ENCODE measurements at regions not wholly inside any gene's neighbourhood (a gene's known extent, or its start where the extent isn't known, plus 50 kb on each side); places are given as distances from the start of the nearest gene placed in this dataset.

DNA sequence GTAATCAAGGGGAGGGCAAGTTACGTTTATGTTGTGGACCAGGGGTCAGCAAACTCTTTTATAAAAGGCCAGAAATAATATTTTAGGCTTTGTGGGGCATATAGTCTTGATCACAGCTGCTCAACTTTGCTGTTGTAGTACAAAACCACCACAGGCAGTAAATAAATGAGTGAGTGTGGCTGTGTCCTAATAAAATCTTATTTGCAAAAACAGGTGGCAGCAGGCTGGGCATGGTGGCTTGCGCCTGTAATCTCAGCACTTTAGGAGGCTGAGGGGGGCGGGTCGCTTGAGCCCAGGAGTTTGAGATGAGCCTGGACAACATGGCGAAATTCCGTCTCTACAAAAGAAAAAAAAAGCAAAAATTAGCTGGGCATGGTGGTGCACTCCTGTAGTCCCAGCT lies 57.9 kb upstream of the NUP160 start:
- Histone ChIP-seq H3K36me3 (no peaks in the 10 kb centered on the region), H3K27me3 (no peaks in the 10 kb centered on the region), H3K4me1 (peaks cover 0 to 19% (median 0%) of the 10 kb centered on the region in 9 donors), H3K9me3 (no peaks in the 10 kb centered on the region), H3K27ac (no peak overlapping the region), H3K4me3 (no peak overlapping the region)
- intact Hi-C loops (cut with DNase I), result no loop called here
- TF ChIP-seq, protein P1, sequence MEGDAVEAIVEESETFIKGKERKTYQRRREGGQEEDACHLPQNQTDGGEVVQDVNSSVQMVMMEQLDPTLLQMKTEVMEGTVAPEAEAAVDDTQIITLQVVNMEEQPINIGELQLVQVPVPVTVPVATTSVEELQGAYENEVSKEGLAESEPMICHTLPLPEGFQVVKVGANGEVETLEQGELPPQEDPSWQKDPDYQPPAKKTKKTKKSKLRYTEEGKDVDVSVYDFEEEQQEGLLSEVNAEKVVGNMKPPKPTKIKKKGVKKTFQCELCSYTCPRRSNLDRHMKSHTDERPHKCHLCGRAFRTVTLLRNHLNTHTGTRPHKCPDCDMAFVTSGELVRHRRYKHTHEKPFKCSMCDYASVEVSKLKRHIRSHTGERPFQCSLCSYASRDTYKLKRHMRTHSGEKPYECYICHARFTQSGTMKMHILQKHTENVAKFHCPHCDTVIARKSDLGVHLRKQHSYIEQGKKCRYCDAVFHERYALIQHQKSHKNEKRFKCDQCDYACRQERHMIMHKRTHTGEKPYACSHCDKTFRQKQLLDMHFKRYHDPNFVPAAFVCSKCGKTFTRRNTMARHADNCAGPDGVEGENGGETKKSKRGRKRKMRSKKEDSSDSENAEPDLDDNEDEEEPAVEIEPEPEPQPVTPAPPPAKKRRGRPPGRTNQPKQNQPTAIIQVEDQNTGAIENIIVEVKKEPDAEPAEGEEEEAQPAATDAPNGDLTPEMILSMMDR (IDR thresholded peaks at IDR 0.05), result no peak
- no peak for ATAC-seq
- no peak for DNase-seq
- 92 to 93% methylated on average over 6 of the region's 6 CpGs for WGBS, 2 donors

DNA sequence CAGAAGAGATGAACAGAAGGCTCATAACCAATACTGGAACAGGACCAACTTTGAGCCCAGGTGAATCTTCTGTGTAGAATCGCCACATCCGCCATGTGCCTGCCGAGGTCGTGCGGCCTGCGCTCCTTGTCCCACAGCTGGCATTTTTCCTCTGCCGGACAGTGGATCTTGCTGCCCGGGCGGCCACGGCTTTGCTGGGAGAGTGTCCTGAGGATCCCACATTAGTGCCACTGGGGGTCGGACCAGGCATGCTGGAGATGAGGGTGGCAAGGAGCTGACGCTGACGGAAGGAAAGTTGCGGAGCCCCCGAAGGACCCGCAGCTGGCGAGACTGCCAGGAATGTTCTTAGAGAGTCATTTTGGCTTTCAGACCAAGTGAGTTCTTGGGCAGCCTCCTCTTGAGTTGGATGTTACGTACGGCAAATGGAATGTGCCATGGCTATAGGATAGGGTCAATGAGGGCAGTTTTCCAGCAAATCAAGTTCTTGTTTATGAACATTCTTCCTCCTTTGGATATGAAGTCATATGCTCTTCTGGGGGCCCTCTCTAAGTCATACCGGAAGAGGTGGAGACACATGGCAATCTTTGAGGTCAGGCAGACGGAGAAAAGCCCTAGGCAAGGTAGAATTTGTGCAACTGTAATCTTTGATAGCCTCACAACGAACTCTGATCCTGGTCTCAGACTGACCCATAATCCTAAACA lies 57.4 kb upstream of the NUP160 start:
- H3K36me3 ChIP-seq, result no peaks in the 10 kb centered on the region
- peak in 2 of 8 donors; percentile 29 to 31 for ATAC-seq
- TF ChIP-seq, protein P1 (IDR thresholded peaks at IDR 0.05), result no peak
- no peak overlapping the region for H3K27ac ChIP-seq
- H3K4me3 ChIP-seq, result no peak overlapping the region
- H3K9me3 ChIP-seq, result no peaks in the 10 kb centered on the region
- H3K4me1 ChIP-seq, result peaks cover 0 to 18% (median 0%) of the 10 kb centered on the region in 9 donors
- no peak for DNase-seq
- H3K27me3 ChIP-seq, result no peaks in the 10 kb centered on the region
- intact Hi-C loops (cut with DNase I), result no loop called here
- 86 to 88% methylated on average over 22 of the region's 22 CpGs for WGBS, 2 donors

DNA sequence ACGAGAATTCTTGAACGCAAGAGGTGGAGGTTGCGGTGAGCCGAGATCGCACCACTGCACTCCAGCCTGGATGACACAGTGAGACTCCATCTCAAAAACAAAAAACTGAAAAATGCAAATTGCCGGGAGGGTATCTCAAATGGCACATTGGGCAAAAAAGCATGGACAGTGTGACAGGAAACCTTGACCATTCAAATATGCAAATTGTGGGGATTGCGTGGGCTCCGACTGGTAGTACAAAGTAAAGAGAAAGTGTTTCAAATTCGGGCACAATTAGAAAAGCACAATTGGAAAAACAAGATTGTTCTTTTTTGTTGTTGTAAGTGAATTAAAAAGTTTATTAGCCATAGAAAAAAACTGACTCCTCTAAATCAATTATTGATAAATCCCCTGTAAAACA lies 56.7 kb upstream of the NUP160 start:
- TF ChIP-seq, protein P1 (IDR thresholded peaks at IDR 0.05), result no peak
- WGBS, 2 donors, result 87 to 93% methylated on average over 9 of the region's 9 CpGs

DNA sequence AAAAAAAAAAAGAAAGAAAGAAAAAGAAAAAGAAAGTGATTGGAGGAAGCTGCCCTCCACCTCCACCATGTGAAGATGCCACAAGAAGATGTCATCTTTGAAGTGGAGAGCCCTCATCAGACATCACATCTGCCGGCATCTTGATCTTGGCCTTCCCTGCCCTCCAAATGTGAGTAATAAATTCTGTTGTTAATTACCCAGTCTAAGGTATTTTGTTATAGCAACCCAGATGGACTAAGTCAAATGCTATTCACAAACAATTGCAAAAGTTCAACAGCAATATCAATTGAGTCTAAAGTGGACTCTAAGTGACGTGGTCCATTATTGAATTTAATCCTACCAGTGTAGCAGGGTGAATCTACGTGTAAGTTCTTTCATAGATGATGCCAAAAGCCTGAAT lies 55.9 kb upstream of the NUP160 start:
- WGBS, 2 donors, result 95 to 96% methylated on average over 3 of the region's 3 CpGs
- no peak overlapping the region for H3K27ac ChIP-seq
- H3K27me3 ChIP-seq, result no peaks in the 10 kb centered on the region
- DNase-seq (no peak), ATAC-seq (no peak)
- peaks cover 0 to 9% (median 0%) of the 10 kb centered on the region in 9 donors for H3K4me1 ChIP-seq
- intact Hi-C loops (cut with DNase I), result no loop called here
- no peak overlapping the region for H3K4me3 ChIP-seq
- TF ChIP-seq, protein P1 (IDR thresholded peaks at IDR 0.05), result no peak
- H3K9me3 ChIP-seq, result no peaks in the 10 kb centered on the region
- no peaks in the 10 kb centered on the region for H3K36me3 ChIP-seq

More for the DNA sequence above, 56.7 kb upstream of the NUP160 start:
- Histone ChIP-seq H3K9me3 (no peaks in the 10 kb centered on the region), H3K4me1 (peaks cover 0 to 15% (median 0%) of the 10 kb centered on the region in 9 donors), H3K27ac (no peak overlapping the region), H3K36me3 (no peaks in the 10 kb centered on the region), H3K27me3 (no peaks in the 10 kb centered on the region), H3K4me3 (no peak overlapping the region)
- intact Hi-C loops (cut with DNase I), result no loop called here
- ATAC-seq (no peak), DNase-seq (no peak)
